Left lung (tissue), 4 donors: ENCODE measurements at regions not wholly inside any gene's neighbourhood (a gene's known extent, or its start where the extent isn't known, plus 50 kb on each side); places are given as distances from the start of the nearest gene placed in this dataset.
A peak's percentile ranks its signal among the peaks of the same experiment; 100 is the strongest.

Experiments
- ATAC-seq: fragments of 200-7000 bp; cut with Tn5 transposase; one replicate; pipeline ENCODE4 v1.9.1; 2020; ENCODE audit warnings: moderate library complexity
- DNase-seq, 4 donors: peaks; one replicate each; pipeline ENCODE4 v3.0.0-alpha.2; 2013 to 2020
- H3K27ac ChIP-seq, 2 donors: fragments of 200-600 bp; sonication (generic) in 1 of 2; one replicate each; pipeline versions ENCODE4 v1.5.0 to v1.8.0; 2020 to 2021
- H3K27me3 ChIP-seq, 2 donors: fragments of 200-600 bp; sonication (generic) in 1 of 2; one replicate each; pipeline versions ENCODE4 v1.5.0 to v1.8.0; 2020 to 2021
- H3K36me3 ChIP-seq, 2 donors: fragments of 200-600 bp; sonication (generic) in 1 of 2; one replicate each; pipeline versions ENCODE4 v1.5.0 to v1.8.0; 2020 to 2021
- H3K4me1 ChIP-seq, 2 donors: fragments of 200-600 bp; one replicate each; pipeline ENCODE4 v1.8.0; 2021
- H3K4me3 ChIP-seq, 2 donors: fragments of 200-600 bp; sonication (generic) in 1 of 2; one replicate each; pipeline versions ENCODE4 v1.5.0 to v1.8.0; 2020 to 2021; ENCODE audit warnings: mild to moderate bottlenecking in 1 of 2
- H3K9me3 ChIP-seq, 2 donors: fragments of 200-600 bp; sonication (generic) in 1 of 2; one replicate each; pipeline versions ENCODE4 v1.5.0 to v1.8.0; 2020 to 2021
- intact Hi-C, 2 donors: fragments of 100-400 bp; cut with DNase I; formaldehyde crosslinking; loops; one replicate each; pipeline versions ENCODE4 v1.11.2 to v1.14.2; 2022
- TF ChIP-seq, protein P1 (sequence below), 2 donors: fragments of 200-600 bp; sonication (generic) in 1 of 2; IDR thresholded peaks; one replicate each; pipeline versions ENCODE4 v1.5.0 to v1.8.0; 2021; ENCODE audit warnings: antibody characterized with exemption in 2 of 2
- donor health status: DM: no; HTN: yes; CAD: no.
- donor health status: DM: no; HTN: no; CAD: no.

DNA sequence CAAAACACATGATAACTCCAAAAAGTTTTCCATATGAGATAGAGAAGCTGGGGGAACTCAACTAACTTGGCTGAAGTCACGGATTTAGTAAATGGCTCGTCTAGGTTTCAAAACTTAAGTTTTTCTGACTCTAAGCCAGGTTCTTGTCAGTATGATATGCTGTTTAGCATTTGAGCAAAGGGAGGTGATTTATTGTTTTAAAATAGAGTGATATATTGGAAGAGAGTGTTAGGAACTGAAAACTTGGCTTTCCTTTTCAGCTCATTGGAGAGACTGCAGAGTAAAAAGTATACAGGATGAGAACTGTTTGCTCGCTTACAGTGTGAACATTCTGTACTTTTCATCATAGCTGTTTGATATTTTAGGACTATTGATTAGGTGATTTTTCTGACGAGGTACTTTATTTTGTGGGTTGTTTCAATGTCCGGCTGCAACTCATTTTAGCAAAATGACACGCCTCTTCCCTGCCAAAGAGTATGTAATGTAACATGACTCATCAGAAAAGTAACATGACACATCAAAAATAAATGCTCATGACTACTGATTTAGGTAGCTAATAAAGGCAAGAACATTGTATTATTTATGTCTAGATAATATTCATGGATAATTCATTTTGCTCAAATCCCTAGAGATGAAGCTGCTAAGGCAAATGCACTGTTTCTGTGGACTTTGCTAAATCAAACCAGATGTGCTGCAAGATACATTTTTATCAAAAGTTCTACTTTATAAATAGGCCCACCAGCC, 355.1 kb downstream of the GPATCH2 start:
- Histone ChIP-seq H3K27ac (no peak overlapping the region), H3K9me3 (peaks cover 0 to 6% of the 10 kb centered on the region in 2 donors), H3K4me3 (no peak overlapping the region), H3K36me3 (no peaks in the 10 kb centered on the region), H3K4me1 (no peaks in the 10 kb centered on the region), H3K27me3 (no peaks in the 10 kb centered on the region)
- TF ChIP-seq, protein P1, sequence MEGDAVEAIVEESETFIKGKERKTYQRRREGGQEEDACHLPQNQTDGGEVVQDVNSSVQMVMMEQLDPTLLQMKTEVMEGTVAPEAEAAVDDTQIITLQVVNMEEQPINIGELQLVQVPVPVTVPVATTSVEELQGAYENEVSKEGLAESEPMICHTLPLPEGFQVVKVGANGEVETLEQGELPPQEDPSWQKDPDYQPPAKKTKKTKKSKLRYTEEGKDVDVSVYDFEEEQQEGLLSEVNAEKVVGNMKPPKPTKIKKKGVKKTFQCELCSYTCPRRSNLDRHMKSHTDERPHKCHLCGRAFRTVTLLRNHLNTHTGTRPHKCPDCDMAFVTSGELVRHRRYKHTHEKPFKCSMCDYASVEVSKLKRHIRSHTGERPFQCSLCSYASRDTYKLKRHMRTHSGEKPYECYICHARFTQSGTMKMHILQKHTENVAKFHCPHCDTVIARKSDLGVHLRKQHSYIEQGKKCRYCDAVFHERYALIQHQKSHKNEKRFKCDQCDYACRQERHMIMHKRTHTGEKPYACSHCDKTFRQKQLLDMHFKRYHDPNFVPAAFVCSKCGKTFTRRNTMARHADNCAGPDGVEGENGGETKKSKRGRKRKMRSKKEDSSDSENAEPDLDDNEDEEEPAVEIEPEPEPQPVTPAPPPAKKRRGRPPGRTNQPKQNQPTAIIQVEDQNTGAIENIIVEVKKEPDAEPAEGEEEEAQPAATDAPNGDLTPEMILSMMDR (IDR thresholded peaks at IDR 0.05), result no peak
- ATAC-seq, result no peak
- intact Hi-C loops, result no loop called here
- DNase-seq, result peak in 2 of 4 donors; percentile 43 to 59

DNA sequence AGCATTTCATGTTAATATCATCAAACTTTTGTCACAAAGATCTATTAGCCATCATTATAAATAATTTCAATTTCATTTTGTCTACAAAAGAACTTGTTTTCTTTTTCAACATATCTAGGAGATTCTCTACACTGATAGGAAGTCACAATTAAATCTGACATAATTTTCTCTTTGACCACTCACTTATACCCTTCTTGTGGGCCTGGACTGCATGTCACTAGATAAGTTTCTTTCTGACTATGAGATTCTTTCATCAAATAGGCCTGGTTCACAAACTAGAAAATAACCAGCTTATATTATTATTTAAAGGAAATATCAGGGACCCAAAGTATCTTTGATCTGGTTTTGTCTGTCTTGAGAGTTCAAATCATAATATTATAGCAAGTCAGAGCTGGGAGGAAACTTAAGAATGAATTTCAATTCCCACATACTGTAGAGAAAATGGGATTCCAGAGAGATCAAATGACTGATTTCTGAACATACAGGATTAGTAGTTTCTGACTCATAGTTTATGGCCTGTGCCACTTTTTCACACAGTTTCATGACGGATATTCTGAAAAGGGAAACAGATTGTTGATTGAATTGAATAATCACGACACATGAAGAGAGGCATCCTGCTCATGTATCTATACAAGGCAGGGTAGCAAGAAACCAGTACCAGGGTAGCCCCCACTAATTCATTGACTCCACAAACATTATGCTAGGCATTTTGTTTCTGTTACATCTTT, 355.8 kb downstream of the GPATCH2 start:
- intact Hi-C loops, result no loop called here
- Histone ChIP-seq H3K36me3 (no peaks in the 10 kb centered on the region), H3K4me1 (no peaks in the 10 kb centered on the region), H3K9me3 (peaks cover 0 to 6% of the 10 kb centered on the region in 2 donors), H3K4me3 (no peak overlapping the region), H3K27ac (no peak overlapping the region), H3K27me3 (no peaks in the 10 kb centered on the region)
- TF ChIP-seq, protein P1 (IDR thresholded peaks at IDR 0.05), result no peak
- DNase-seq (no peak), ATAC-seq (no peak)

- TF ChIP-seq, protein P1 (IDR thresholded peaks at IDR 0.05), result no peak
- intact Hi-C loops, result no loop called here
- no peaks in the 10 kb centered on the region for H3K4me1 ChIP-seq
- H3K9me3 ChIP-seq, result peaks cover 0 to 3% of the 10 kb centered on the region in 2 donors
- H3K4me3 ChIP-seq, result no peak overlapping the region
- ATAC-seq, result no peak
- DNase-seq, result no peak
- H3K27me3 ChIP-seq, result no peaks in the 10 kb centered on the region
- no peaks in the 10 kb centered on the region for H3K36me3 ChIP-seq
- H3K27ac ChIP-seq, result no peak overlapping the region
Observed at GRCh38 chr1:217274416-217274815, 356.5 kb downstream of the GPATCH2 start.

DNA sequence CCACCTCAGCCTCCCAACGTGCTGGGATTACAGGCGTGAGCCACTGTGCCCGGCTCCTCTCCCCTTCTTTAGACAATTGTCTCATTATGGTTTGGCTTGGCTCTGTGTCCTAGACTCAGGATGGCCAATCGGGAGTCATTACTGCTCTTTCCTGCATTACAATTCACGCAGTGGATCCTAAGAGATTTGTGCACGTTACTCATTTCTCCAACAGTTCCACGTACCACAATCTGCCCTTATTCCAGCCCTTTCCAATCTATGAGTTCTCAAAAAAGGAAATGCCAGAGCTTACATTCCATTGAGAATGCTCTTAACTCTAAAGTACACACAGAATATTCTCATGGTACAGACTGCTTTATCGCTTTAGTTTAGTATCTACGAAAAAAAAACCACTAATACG, 357.0 kb downstream of the GPATCH2 start:
- Histone ChIP-seq H3K4me1 (no peaks in the 10 kb centered on the region), H3K27me3 (no peaks in the 10 kb centered on the region), H3K9me3 (peaks cover 0 to 3% of the 10 kb centered on the region in 2 donors), H3K4me3 (no peak overlapping the region), H3K27ac (no peak overlapping the region), H3K36me3 (no peaks in the 10 kb centered on the region)
- no peak for ATAC-seq
- intact Hi-C loops, result no loop called here
- TF ChIP-seq, protein P1 (IDR thresholded peaks at IDR 0.05), result no peak
- no peak for DNase-seq

- DNase-seq, result peak in 2 of 4 donors; percentile 19 to 21
- no peaks in the 10 kb centered on the region for H3K27me3 ChIP-seq
- no peaks in the 10 kb centered on the region for H3K4me1 ChIP-seq
- TF ChIP-seq, protein P1 (IDR thresholded peaks at IDR 0.05), result no peak
- ATAC-seq, result peak; percentile 24
- intact Hi-C loops, result no loop called here
- peaks cover 0 to 3% of the 10 kb centered on the region in 2 donors for H3K9me3 ChIP-seq
- H3K36me3 ChIP-seq, result no peaks in the 10 kb centered on the region
- no peak overlapping the region for H3K4me3 ChIP-seq
- H3K27ac ChIP-seq, result no peak overlapping the region
Observed at GRCh38 chr1:217272385-217272784, 358.5 kb downstream of the GPATCH2 start.
